Nephron (organoid): ENCODE measurements at regions not wholly inside any gene's neighbourhood (a gene's known extent, or its start where the extent isn't known, plus 50 kb on each side); places are given as distances from the start of the nearest gene placed in this dataset.

Experiments
- H3K27ac Mint-ChIP-seq, 3 experiments: 2 replicates each; pipeline ENCODE4 v1.8.0; 2020; ENCODE audit warnings: mixed read lengths in 3 of 3, mild to moderate bottlenecking in 2 of 3, moderate library complexity in 1 of 3
- H3K27me3 Mint-ChIP-seq: 2 replicates; pipeline ENCODE4 v1.8.0; 2021; ENCODE audit warnings: low read depth, mild to moderate bottlenecking, moderate library complexity, mixed read lengths
- H3K36me3 Mint-ChIP-seq: 2 replicates; pipeline ENCODE4 v1.8.0; 2020; ENCODE audit warnings: low read depth, mixed read lengths
- H3K4me1 Mint-ChIP-seq: 2 replicates; pipeline ENCODE4 v1.8.0; 2020; ENCODE audit warnings: mixed read lengths
- H3K4me3 Mint-ChIP-seq, 3 experiments: 2 replicates each; pipeline ENCODE4 v1.8.0; 2020; ENCODE audit warnings: mild to moderate bottlenecking in 3 of 3, mixed read lengths in 3 of 3, moderate library complexity in 2 of 3
- H3K9me3 Mint-ChIP-seq: 2 replicates; pipeline ENCODE4 v1.8.0; 2020; ENCODE audit warnings: mixed read lengths
- CTCF ChIP-seq, 3 experiments: fragments of 200-600 bp; sonication (generic); IDR thresholded peaks; one replicate each; pipeline ENCODE4 v1.5.0; 2021; ENCODE audit warnings: antibody characterized with exemption in 3 of 3; ENCODE audit not compliant: unreplicated experiment in 3 of 3

GRCh38 chr6:102415891-102416290, 1022.4 kb downstream of the GRIK2 start:
- H3K9me3 Mint-ChIP-seq = no peaks in the 10 kb centered on the region
- H3K36me3 Mint-ChIP-seq = no peaks in the 10 kb centered on the region
- no peak for TF ChIP-seq CTCF (IDR thresholded peaks at IDR 0.05; ENCODE audit: unreplicated experiment in 3 of 3)
- no peak overlapping the region for H3K4me3 Mint-ChIP-seq
- H3K27ac Mint-ChIP-seq = no peak overlapping the region
- H3K27me3 Mint-ChIP-seq = no peaks in the 10 kb centered on the region
- no peaks in the 10 kb centered on the region for H3K4me1 Mint-ChIP-seq

GRCh38 chr6:102411796-102412195, 1018.3 kb downstream of the GRIK2 start:
- no peak overlapping the region for H3K4me3 Mint-ChIP-seq
- H3K27me3 Mint-ChIP-seq = no peaks in the 10 kb centered on the region
- no peaks in the 10 kb centered on the region for H3K9me3 Mint-ChIP-seq
- H3K27ac Mint-ChIP-seq = no peak overlapping the region
- H3K36me3 Mint-ChIP-seq = no peaks in the 10 kb centered on the region
- H3K4me1 Mint-ChIP-seq = no peaks in the 10 kb centered on the region
- no peak for TF ChIP-seq CTCF (IDR thresholded peaks at IDR 0.05; ENCODE audit: unreplicated experiment in 3 of 3)

- no peaks in the 10 kb centered on the region for H3K4me1 Mint-ChIP-seq
- TF ChIP-seq CTCF (IDR thresholded peaks at IDR 0.05; ENCODE audit: unreplicated experiment in 3 of 3) = no peak
- H3K9me3 Mint-ChIP-seq = no peaks in the 10 kb centered on the region
Observed at GRCh38 chr6:102407886-102408741, 1014.6 kb downstream of the GRIK2 start.

GRCh38 chr6:102405860-102406259, 1012.4 kb downstream of the GRIK2 start:
- no peak overlapping the region for H3K4me3 Mint-ChIP-seq
- no peak overlapping the region for H3K27ac Mint-ChIP-seq
- TF ChIP-seq CTCF (IDR thresholded peaks at IDR 0.05; ENCODE audit: unreplicated experiment in 3 of 3) = no peak
- H3K4me1 Mint-ChIP-seq = no peaks in the 10 kb centered on the region
- no peaks in the 10 kb centered on the region for H3K27me3 Mint-ChIP-seq
- no peaks in the 10 kb centered on the region for H3K9me3 Mint-ChIP-seq
- H3K36me3 Mint-ChIP-seq = no peaks in the 10 kb centered on the region

More at GRCh38 chr6:102407886-102408741, 1014.6 kb downstream of the GRIK2 start:
- Mint-ChIP-seq H3K36me3 (no peaks in the 10 kb centered on the region), H3K4me3 (no peak overlapping the region), H3K27me3 (no peaks in the 10 kb centered on the region), H3K27ac (no peak overlapping the region)

- H3K27me3 Mint-ChIP-seq = no peaks in the 10 kb centered on the region
- H3K4me1 Mint-ChIP-seq = no peaks in the 10 kb centered on the region
- no peak overlapping the region for H3K4me3 Mint-ChIP-seq
- TF ChIP-seq CTCF (IDR thresholded peaks at IDR 0.05; ENCODE audit: unreplicated experiment in 3 of 3) = no peak
- H3K9me3 Mint-ChIP-seq = no peaks in the 10 kb centered on the region
- H3K36me3 Mint-ChIP-seq = no peaks in the 10 kb centered on the region
- no peak overlapping the region for H3K27ac Mint-ChIP-seq
Observed at GRCh38 chr6:102402635-102403329, 1009.3 kb downstream of the GRIK2 start.
